Tibial nerve (tissue), 4 donors: ENCODE measurements at regions not wholly inside any gene's neighbourhood (a gene's known extent, or its start where the extent isn't known, plus 50 kb on each side); places are given as distances from the start of the nearest gene placed in this dataset.

Experiments
- CTCF ChIP-seq, 5 experiments: fragments of 200-600 bp in 3 of 5; fragments of 450-650 bp in 2 of 5; sonication (generic) in 3 of 5; IDR thresholded peaks; one replicate each; pipeline ENCODE4 v1.5.1; 2016 to 2019; ENCODE audit warnings: antibody characterized with exemption in 5 of 5, mild to moderate bottlenecking in 3 of 5, moderate library complexity in 2 of 5
- EP300 ChIP-seq, 2 donors: sonication (generic); formaldehyde crosslinking; IDR thresholded peaks; one replicate each; pipeline ENCODE4 v1.6.1; 2017; ENCODE audit warnings: antibody characterized with exemption in 2 of 2, mild to moderate bottlenecking in 1 of 2
- POLR2A ChIP-seq, 2 donors: fragments of 450-650 bp; IDR thresholded peaks; one replicate each; pipeline ENCODE4 v1.6.1; 2017; ENCODE audit warnings: antibody characterized with exemption in 2 of 2, mild to moderate bottlenecking in 2 of 2, moderate library complexity in 2 of 2

- TF ChIP-seq CTCF (IDR thresholded peaks at IDR 0.05) (no peak), POLR2A (IDR thresholded peaks at IDR 0.05) (no peak), EP300 (IDR thresholded peaks at IDR 0.05) (no peak)
Observed at GRCh38 chr9:12212860-12213259, 480.3 kb upstream of the TYRP1 start.
